ENCODE measurements at regions not wholly inside any gene's neighbourhood (a gene's known extent, or its start where the extent isn't known, plus 50 kb on each side); places are given as distances from the start of the nearest gene placed in this dataset.

DNA sequence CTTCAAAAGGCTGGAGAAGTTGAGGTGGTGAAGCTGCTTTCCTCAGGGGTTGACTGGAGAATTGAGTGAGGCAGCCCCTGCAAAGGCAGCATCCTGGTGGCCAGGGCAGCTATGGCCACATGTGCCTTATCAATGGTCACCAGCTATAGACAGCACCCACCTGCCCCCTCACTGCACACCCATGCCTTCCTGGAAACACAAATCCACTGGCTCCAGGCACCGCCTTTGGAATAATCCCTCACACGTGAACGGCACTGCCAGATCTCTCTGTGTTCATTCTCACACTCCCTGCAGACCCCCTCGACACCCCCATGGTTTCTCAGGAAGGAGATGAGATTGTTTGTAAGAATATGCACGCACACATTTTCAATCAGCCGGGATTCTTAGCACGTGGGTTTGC is 1297.8 kb downstream of the TBC1D22A start:
- TF ChIP-seq EZH2 (IDR thresholded peaks at IDR 0.05; ENCODE audit: insufficient read depth, poor library complexity, severe bottlenecking) (no peak), EZH2phosphoT487 (IDR thresholded peaks at IDR 0.05; ENCODE audit: insufficient read depth, low read depth) (no peak)
